ENCODE measurements at regions not wholly inside any gene's neighbourhood (a gene's known extent, or its start where the extent isn't known, plus 50 kb on each side); places are given as distances from the start of the nearest gene placed in this dataset.
"Not testable (repeated sequence)": the region's sequence is repeated elsewhere in the genome, so short reads cannot be mapped to it uniquely, and the experiment has no call there.

DNA sequence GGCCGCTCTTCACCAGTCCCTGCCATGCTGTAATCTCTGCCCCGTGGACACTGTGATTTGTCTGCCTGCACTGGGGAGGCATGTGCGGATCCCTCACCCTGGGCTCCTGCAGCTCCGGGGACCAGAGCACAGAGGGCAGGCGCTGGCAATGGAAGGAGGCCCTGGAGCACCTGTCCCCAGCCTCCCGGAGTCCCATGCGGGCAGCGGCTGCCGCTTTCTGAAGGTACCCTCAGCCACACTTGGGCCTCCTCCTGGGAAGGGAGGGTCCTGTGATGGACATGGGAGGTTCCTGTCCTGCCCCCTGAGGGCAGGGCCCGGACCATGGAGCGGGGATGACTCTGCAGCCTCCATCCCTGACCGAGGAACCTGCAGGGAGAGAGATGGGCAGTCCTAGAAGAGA lies 297.4 kb upstream of the SFSWAP start:
- DNase-seq (ENCODE audit: low read depth in 2 of 2): no peak

- DNase-seq (ENCODE audit: low read depth in 2 of 2): not testable (repeated sequence)
These were observed 296.6 kb upstream of the SFSWAP start for GRCh38 chr12:131414155-131414922.

DNA sequence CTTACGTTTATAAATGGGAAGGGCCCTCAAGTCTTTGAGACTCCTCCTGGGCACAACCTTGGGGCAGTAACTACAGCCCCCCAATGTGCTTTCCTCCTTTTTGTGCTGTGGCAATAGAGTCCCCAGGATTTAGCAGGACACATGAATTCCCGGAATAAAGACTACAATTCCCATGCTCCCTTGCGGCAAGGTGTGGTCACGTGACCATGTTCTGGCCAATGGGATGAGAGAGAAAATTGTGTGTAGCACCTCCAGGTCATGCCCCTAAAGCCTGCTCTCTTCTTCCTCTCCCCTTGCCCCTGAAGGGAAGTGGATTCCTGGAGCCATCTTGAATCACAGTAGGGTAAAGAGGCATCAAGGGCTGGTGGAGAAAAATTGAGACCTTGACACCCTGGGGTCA lies 295.1 kb upstream of the SFSWAP start:
- no peak for DNase-seq (ENCODE audit: low read depth in 2 of 2)

DNA sequence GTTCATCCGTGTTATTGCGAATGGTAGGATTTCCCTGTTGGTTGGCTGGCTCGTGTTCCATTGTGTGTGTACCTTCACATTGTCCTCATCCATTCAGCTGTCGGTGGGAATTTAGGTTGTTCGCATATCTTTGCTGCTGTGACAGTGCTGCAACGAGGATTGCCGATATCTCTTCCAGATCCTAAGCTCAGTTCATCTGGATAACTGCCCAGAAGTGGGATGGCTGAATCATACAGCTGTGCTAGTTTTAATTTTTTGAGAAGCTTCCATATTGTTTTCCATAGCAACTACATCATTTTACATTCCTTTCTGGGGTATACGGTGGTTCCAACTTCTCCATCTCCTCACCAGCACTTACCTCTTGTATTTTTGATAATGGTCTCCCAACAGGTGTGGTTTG lies 292.8 kb upstream of the SFSWAP start:
- no peak for DNase-seq (ENCODE audit: low read depth in 2 of 2)

- no peak for DNase-seq (ENCODE audit: low read depth in 2 of 2)
These were observed 292.0 kb upstream of the SFSWAP start for GRCh38 chr12:131418884-131419283.

GRCh38 chr12:131420867-131421447 lies 289.9 kb upstream of the SFSWAP start:
- DNase-seq (ENCODE audit: low read depth in 2 of 2): no peak

GRCh38 chr12:131421509-131422186 lies 289.2 kb upstream of the SFSWAP start:
- DNase-seq (ENCODE audit: low read depth in 2 of 2): no peak

- no peak for DNase-seq (ENCODE audit: low read depth in 2 of 2)
These were observed 288.7 kb upstream of the SFSWAP start for GRCh38 chr12:131422187-131422520.

GRCh38 chr12:131422744-131423143 lies 288.1 kb upstream of the SFSWAP start:
- no peak for DNase-seq (ENCODE audit: low read depth in 2 of 2)

DNA sequence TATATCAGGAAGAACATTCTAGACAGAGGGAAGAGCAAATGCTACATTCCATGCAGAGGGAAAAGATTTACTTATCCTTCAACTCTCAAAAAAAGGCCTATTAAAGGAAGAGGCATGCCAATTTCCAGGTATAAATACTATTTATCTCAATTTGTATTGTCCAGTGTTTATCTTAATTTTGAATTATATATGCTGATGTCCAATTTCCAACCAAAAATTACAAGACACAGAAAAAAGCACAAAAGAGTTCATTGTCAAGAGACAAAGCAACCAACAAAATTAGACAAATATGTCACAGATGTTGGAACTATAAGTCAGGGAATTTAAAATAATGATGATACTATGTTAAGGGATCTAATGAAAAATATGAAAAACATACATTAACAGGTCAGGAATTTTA lies 286.6 kb upstream of the SFSWAP start:
- no peak for DNase-seq (ENCODE audit: low read depth in 2 of 2)

GRCh38 chr12:131425112-131426075 lies 285.5 kb upstream of the SFSWAP start:
- no peak for DNase-seq (ENCODE audit: low read depth in 2 of 2)

DNA sequence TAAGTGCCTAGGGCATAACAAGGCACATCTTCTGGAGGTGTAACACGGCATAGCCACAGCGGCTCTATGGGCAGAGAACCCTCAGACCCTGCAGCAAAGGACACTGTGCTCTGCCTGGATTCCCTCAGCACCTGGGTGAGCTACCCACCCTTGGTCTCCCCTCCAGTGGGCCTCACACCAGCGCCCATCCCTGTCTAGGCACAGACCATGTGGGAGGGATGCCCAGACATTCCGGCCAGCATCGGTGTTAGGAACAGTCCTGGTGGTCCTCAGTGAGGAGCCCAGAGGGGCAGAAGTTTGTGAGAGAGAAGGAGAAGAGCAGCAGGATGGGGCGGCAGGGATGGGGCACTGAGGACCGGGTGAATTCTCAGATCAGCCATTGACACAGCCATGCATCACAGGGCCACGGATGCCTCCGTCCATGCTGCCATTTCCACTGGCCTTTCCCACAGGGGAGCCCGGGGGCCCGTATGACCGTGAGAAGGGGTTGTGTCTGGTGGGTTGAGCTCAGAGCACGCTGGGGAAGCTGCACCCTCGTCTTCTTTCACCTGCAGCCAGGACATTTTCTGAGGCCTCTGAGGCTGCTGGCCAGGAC lies 282.7 kb upstream of the SFSWAP start:
- DNase-seq (ENCODE audit: low read depth in 2 of 2): no peak

DNA sequence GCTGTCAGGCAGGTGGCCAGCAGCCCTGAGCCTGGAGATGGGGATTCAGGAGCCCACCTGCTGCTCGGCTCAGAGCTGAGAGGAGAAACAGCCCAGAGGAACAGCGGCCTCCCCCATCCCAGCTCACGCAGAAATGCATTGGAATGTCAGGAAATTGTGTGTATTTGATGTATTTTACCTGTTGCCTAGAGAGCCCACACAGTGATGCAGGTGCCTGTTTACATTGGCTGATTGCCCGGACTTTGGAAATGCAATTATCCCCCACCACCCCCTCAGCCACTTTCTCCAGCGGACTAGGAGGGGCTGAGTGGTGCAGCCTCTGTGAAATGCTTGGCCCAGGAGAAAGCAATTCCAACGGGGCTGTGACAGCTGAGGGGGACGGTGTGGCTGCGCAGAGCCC lies 281.7 kb upstream of the SFSWAP start:
- not testable (repeated sequence) for DNase-seq (ENCODE audit: low read depth in 2 of 2)

DNA sequence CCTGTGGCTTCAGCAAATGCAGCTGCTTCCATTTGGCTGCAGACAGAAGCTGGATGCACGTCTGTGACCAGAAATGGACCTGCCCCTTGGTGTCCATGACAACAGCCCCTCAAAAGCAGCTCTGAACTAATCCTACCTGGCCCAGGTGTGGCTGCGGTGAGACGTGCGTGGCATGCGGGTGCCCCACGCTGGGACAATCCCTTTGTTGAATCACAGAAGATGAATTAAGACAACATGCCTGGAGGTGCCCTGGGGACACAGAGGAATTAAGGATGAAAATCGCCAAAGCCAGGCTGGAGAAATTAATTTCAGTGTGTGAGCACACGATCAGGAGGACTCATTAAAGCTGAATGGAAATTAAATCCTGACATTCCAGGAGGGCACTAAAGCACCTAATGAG lies 281.2 kb upstream of the SFSWAP start:
- DNase-seq (ENCODE audit: low read depth in 2 of 2): not testable (repeated sequence)

GRCh38 chr12:131430158-131430742 lies 280.6 kb upstream of the SFSWAP start:
- DNase-seq (ENCODE audit: low read depth in 2 of 2): no peak

- DNase-seq (ENCODE audit: low read depth in 2 of 2): not testable (repeated sequence)
These were observed 279.7 kb upstream of the SFSWAP start for GRCh38 chr12:131431126-131431655.

- DNase-seq (ENCODE audit: low read depth in 2 of 2): no peak
These were observed 278.2 kb upstream of the SFSWAP start for GRCh38 chr12:131432532-131433260.

DNA sequence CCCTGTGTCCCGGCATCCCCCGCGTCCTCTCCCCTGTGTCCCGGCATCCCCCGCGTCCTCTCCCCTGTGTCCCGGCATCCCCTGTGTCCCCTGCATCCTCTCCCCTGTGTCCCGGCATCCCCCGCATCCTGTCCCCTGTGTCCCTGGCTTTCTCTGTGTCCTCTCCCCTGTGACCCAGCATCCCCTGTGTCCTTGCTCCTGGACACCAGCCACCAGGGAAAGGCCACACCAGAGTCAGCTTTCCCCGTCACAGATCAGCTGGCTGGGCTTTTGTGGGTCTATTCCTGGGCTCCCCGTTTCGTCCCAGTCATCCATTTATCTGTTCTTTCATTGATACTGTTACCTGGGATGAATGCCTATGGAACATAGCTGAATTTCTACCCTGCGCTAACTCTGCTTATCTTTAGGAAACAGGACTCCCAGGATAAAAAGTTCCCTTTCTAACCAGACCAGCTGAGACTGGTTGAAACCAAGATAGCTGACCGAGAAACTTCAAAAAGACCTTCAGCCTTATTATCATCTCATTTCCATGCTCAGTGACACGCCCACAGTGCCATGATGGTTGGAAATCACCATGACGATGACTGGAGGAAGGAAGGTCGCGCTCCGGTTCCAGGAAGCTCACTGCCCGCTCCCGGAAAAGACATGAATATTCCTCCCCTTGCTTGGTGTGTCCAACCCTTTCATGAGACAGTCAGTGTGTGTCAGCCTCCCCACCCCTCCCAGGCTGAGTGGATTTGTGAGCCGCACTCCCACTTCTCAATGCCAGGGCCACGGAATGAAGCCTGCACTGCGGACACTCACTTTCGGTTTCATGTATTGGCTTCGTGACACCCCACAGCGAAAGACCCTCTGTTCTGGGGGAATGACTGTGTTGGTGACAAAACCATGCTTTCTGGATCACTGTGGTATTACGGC lies 276.4 kb upstream of the SFSWAP start:
- no peak for DNase-seq (ENCODE audit: low read depth in 2 of 2)
